ENCODE measurements at regions not wholly inside any gene's neighbourhood (a gene's known extent, or its start where the extent isn't known, plus 50 kb on each side); places are given as distances from the start of the nearest gene placed in this dataset.

- ATAC-seq = no peak
- H3K4me1 ChIP-seq = no peaks in the 10 kb centered on the region
- peaks cover 7% of the 10 kb centered on the region for H3K27me3 ChIP-seq
- intact Hi-C loops (cut with DNase I) = no loop called here
- no peak overlapping the region for H3K4me3 ChIP-seq
- no peaks in the 10 kb centered on the region for H3K36me3 ChIP-seq
- no peak overlapping the region for H3K27ac ChIP-seq
- DNase-seq = no peak
- no peak for TF ChIP-seq CTCF (IDR thresholded peaks at IDR 0.05)
- H3K9me3 ChIP-seq = no peaks in the 10 kb centered on the region
Measured at GRCh38 chr1:230011333-230012092, 55.5 kb upstream of the GALNT2 start.

GRCh38 chr1:230012093-230012393 is 55.0 kb upstream of the GALNT2 start:
- TF ChIP-seq CTCF (IDR thresholded peaks at IDR 0.05) = no peak
- Histone ChIP-seq H3K4me3 (no peak overlapping the region), H3K9me3 (no peaks in the 10 kb centered on the region), H3K36me3 (no peaks in the 10 kb centered on the region), H3K27me3 (peaks cover 7% of the 10 kb centered on the region), H3K4me1 (no peaks in the 10 kb centered on the region), H3K27ac (no peak overlapping the region)
- intact Hi-C loops (cut with DNase I) = no loop called here
- DNase-seq (no peak), ATAC-seq (no peak)

DNA sequence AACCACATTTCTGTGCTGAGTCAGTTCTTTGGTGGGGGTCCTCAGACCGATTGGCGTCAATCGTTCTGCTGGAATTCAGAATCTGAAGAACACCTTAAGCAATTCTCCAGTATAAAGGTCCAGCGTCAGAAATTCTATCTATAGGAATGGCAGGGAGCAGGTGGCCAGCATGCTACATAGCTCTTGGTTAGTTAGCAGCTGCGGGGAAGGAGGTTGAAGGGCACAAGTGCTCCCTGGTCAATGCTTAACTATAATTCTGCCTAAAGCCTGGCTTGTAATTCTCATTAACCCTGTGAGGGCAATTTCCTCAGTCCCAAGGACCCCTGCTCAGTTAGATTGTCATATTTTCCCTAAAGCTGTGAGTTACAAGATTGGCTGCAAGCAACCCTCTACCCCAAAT is 54.3 kb upstream of the GALNT2 start:
- H3K27me3 ChIP-seq = peaks cover 7% of the 10 kb centered on the region
- ATAC-seq (no peak), DNase-seq (no peak)
- H3K36me3 ChIP-seq = no peaks in the 10 kb centered on the region
- no peak overlapping the region for H3K4me3 ChIP-seq
- H3K9me3 ChIP-seq = no peaks in the 10 kb centered on the region
- no peak overlapping the region for H3K27ac ChIP-seq
- intact Hi-C loops (cut with DNase I) = no loop called here
- no peak for TF ChIP-seq CTCF (IDR thresholded peaks at IDR 0.05)
- no peaks in the 10 kb centered on the region for H3K4me1 ChIP-seq

DNA sequence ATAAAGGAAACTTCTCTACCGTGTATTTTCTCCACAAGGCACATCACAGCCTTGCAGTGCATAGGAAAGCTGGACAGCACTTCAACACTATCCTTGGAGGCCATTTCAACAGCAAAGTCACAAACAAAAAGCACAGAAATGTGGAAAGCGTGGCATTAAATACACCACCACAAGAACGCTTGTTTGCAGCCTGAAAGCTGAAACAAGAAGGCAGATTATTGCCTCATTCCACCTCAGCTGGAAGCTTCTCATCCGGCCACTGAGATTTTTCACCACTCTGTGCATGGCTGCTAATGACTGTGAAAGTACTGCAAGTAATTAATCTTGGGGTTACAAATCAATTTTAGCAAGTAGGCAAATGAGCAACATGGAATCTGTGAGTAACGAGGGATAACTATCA is 50.9 kb upstream of the GALNT2 start:
- intact Hi-C loops (cut with DNase I) = no loop called here
- no peak overlapping the region for H3K27ac ChIP-seq
- no peak for DNase-seq
- H3K4me1 ChIP-seq = no peaks in the 10 kb centered on the region
- H3K4me3 ChIP-seq = no peak overlapping the region
- H3K27me3 ChIP-seq = peaks cover 7% of the 10 kb centered on the region
- TF ChIP-seq CTCF (IDR thresholded peaks at IDR 0.05) = no peak
- no peaks in the 10 kb centered on the region for H3K9me3 ChIP-seq
- no peak for ATAC-seq
- H3K36me3 ChIP-seq = no peaks in the 10 kb centered on the region
